WTC11 (cell line): ENCODE measurements at regions not wholly inside any gene's neighbourhood (a gene's known extent, or its start where the extent isn't known, plus 50 kb on each side); places are given as distances from the start of the nearest gene placed in this dataset.

Experiments used
- ATAC-seq: fragments of 200-7000 bp; cut with Tn5 transposase; 2 replicates; pipeline ENCODE4 v1.10.0; 2021; ENCODE audit warnings: mild to moderate bottlenecking, moderate library complexity
- CTCF ChIA-PET: fragments of 300-600 bp; sonication (Branson Sonifier 250); formaldehyde crosslinking; loops from one replicate; lab custom pipeline; 2021; ENCODE audit warnings: antibody characterized with exemption; lab: Charles Lee
- POLR2A ChIA-PET: fragments of 350-600 bp; sonication (Branson Sonifier 250); formaldehyde crosslinking; loops from one replicate; lab custom pipeline; 2021; ENCODE audit warnings: antibody characterized with exemption; lab: Charles Lee
- DNase-seq: peaks from one replicate; pipeline ENCODE4 v3.0.0; 2021; ENCODE audit warnings: low spot score
- H3K27ac Mint-ChIP-seq: 2 replicates; pipeline ENCODE4 v1.8.0; 2021; ENCODE audit warnings: mixed read lengths
- H3K27me3 Mint-ChIP-seq: 2 replicates; pipeline ENCODE4 v1.8.0; 2021; ENCODE audit warnings: low read depth, mild to moderate bottlenecking, moderate library complexity, mixed read lengths
- H3K36me3 Mint-ChIP-seq: 2 replicates; pipeline ENCODE4 v1.8.0; 2021; ENCODE audit warnings: mixed read lengths
- H3K4me1 Mint-ChIP-seq: 2 replicates; pipeline ENCODE4 v1.8.0; 2022; ENCODE audit warnings: mixed read lengths
- H3K4me3 Mint-ChIP-seq: 2 replicates; pipeline ENCODE4 v1.8.0; 2021; ENCODE audit warnings: mild to moderate bottlenecking, moderate library complexity, mixed read lengths
- H3K9me3 Mint-ChIP-seq: 2 replicates; pipeline ENCODE4 v1.8.0; 2021; ENCODE audit warnings: mixed read lengths
- ATF3 ChIP-seq: sonication (generic); formaldehyde crosslinking; conservative IDR thresholded peaks from 2 replicates; pipeline ENCODE4 v1.8.1; 2022; ENCODE audit warnings: mild to moderate bottlenecking, missing genetic modification reagents
- CREM ChIP-seq: sonication (generic); formaldehyde crosslinking; IDR thresholded peaks from 2 replicates; pipeline ENCODE4 v1.8.1; 2022; ENCODE audit warnings: mild to moderate bottlenecking, missing genetic modification reagents, moderate library complexity
- CTCF ChIP-seq: fragments of 200-600 bp; IDR thresholded peaks from 2 replicates; pipeline ENCODE4 v1.8.0; 2022; ENCODE audit warnings: antibody characterized with exemption
- KAT7 ChIP-seq: sonication (generic); formaldehyde crosslinking; IDR thresholded peaks from 2 replicates; pipeline ENCODE4 v1.8.1; 2023; ENCODE audit warnings: missing genetic modification reagents, mild to moderate bottlenecking, borderline replicate concordance
- MXD4 ChIP-seq: fragments of 250-450 bp; sonication (Bioruptor Pico); IDR thresholded peaks from 2 replicates; pipeline ENCODE4 v1.8.0; 2021; ENCODE audit warnings: mild to moderate bottlenecking, moderate library complexity, borderline replicate concordance
- NR3C1 ChIP-seq: sonication (generic); formaldehyde crosslinking; conservative IDR thresholded peaks from 2 replicates; pipeline ENCODE4 v1.8.1; 2023; ENCODE audit warnings: low read depth, mild to moderate bottlenecking, missing genetic modification reagents
- PREB ChIP-seq: sonication (generic); formaldehyde crosslinking; IDR thresholded peaks from 2 replicates; pipeline ENCODE4 v1.8.1; 2022; ENCODE audit warnings: mild to moderate bottlenecking, missing genetic modification reagents, moderate library complexity, borderline replicate concordance
- PRRX2 ChIP-seq: fragments of 250-450 bp; sonication (Bioruptor Pico); IDR thresholded peaks from 2 replicates; pipeline ENCODE4 v1.8.0; 2021; ENCODE audit warnings: mild to moderate bottlenecking
- SMAD4 ChIP-seq: sonication (generic); formaldehyde crosslinking; IDR thresholded peaks from 2 replicates; pipeline ENCODE4 v1.8.0; 2022; ENCODE audit warnings: mild to moderate bottlenecking, missing genetic modification reagents
- SP1 ChIP-seq: sonication (generic); formaldehyde crosslinking; conservative IDR thresholded peaks from 2 replicates; pipeline ENCODE4 v1.8.1; 2022; ENCODE audit warnings: missing genetic modification reagents
- TP53 ChIP-seq: sonication (generic); formaldehyde crosslinking; IDR thresholded peaks from 2 replicates; pipeline ENCODE4 v1.8.1; 2023; ENCODE audit warnings: mild to moderate bottlenecking, missing genetic modification reagents
- USF2 ChIP-seq: sonication (generic); formaldehyde crosslinking; IDR thresholded peaks from 2 replicates; pipeline ENCODE4 v1.8.1; 2023; ENCODE audit warnings: mild to moderate bottlenecking, missing genetic modification reagents, moderate library complexity
- ZBTB43 ChIP-seq: sonication (generic); formaldehyde crosslinking; IDR thresholded peaks from 2 replicates; pipeline ENCODE4 v1.8.1; 2023; ENCODE audit warnings: mild to moderate bottlenecking, missing genetic modification reagents
- ZNF232 ChIP-seq: sonication (generic); formaldehyde crosslinking; IDR thresholded peaks from 2 replicates; pipeline ENCODE4 v1.8.0; 2022; ENCODE audit warnings: mild to moderate bottlenecking, missing genetic modification reagents
- ZNF416 ChIP-seq: fragments of 250-450 bp; sonication (Bioruptor Pico); IDR thresholded peaks from 2 replicates; pipeline ENCODE4 v1.9.0; 2021; ENCODE audit warnings: mild to moderate bottlenecking, inconsistent platforms
- ZNF532 ChIP-seq: fragments of 250-450 bp; sonication (Bioruptor Pico); IDR thresholded peaks from 2 replicates; pipeline ENCODE4 v1.9.0; 2021; ENCODE audit warnings: mild to moderate bottlenecking, borderline replicate concordance

GRCh38 chr18:61975526-61976326 lies 82.9 kb upstream of the RNF152 start:
- CTCF ChIA-PET = no interaction called here

More at GRCh38 chr18:61975526-61976326, 82.9 kb upstream of the RNF152 start:
- POLR2A ChIA-PET = no interaction called here
- no peaks in the 10 kb centered on the region for H3K36me3 Mint-ChIP-seq
- H3K4me1 Mint-ChIP-seq = peaks cover 10% of the 10 kb centered on the region
- no peaks in the 10 kb centered on the region for H3K27me3 Mint-ChIP-seq
- H3K27ac Mint-ChIP-seq = no peak overlapping the region
- H3K4me3 Mint-ChIP-seq = no peak overlapping the region
- no peak for DNase-seq
- H3K9me3 Mint-ChIP-seq = no peaks in the 10 kb centered on the region
- ATAC-seq = no peak
- no peak for TF ChIP-seq CREM (CRISPR knock-in tag)
- no peak for TF ChIP-seq PRRX2 (CRISPR knock-in tag)
- TF ChIP-seq SMAD4 (CRISPR knock-in tag) = no peak
- no peak for TF ChIP-seq ZNF532 (CRISPR knock-in tag)
- TF ChIP-seq PREB (CRISPR knock-in tag) = no peak
- TF ChIP-seq ATF3 (CRISPR knock-in tag) = no peak
- TF ChIP-seq USF2 (CRISPR knock-in tag) = no peak
- TF ChIP-seq MXD4 = no peak
- TF ChIP-seq TP53 (CRISPR knock-in tag) = no peak
- no peak for TF ChIP-seq CTCF
- TF ChIP-seq NR3C1 = no peak
- no peak for TF ChIP-seq ZNF416 (CRISPR knock-in tag)
- no peak for TF ChIP-seq SP1 (CRISPR knock-in tag)
- no peak for TF ChIP-seq ZNF232 (CRISPR knock-in tag)
- TF ChIP-seq ZBTB43 = no peak
- no peak for TF ChIP-seq KAT7
